Uterus (tissue), 3 donors: ENCODE measurements at regions not wholly inside any gene's neighbourhood (a gene's known extent, or its start where the extent isn't known, plus 50 kb on each side); places are given as distances from the start of the nearest gene placed in this dataset.

ENCODE experiments used
- DNase-seq, 2 donors: peaks; one replicate each; pipeline ENCODE4 v3.0.0-alpha.2; 2019 to 2020
- H3K27ac ChIP-seq, 2 donors: fragments of 200-600 bp; sonication (generic); 1 replicate in 1 of 2; 2 replicates in 1 of 2; pipeline ENCODE4 v1.5.1; 2016 to 2018
- H3K27me3 ChIP-seq, 2 donors: fragments of 200-600 bp; sonication (generic); one replicate each; pipeline ENCODE4 v1.5.1; 2018 to 2019; ENCODE audit warnings: control low read depth in 1 of 2
- H3K36me3 ChIP-seq, 2 donors: fragments of 200-600 bp; sonication (generic); one replicate each; pipeline ENCODE4 v1.5.1; 2019; ENCODE audit warnings: control low read depth in 1 of 2
- H3K4me1 ChIP-seq, 2 donors: fragments of 200-600 bp; sonication (generic); one replicate each; pipeline ENCODE4 v1.5.1; 2018 to 2019; ENCODE audit warnings: control low read depth in 1 of 2
- H3K4me3 ChIP-seq, 2 donors: fragments of 200-600 bp; sonication (generic); 1 replicate in 1 of 2; 2 replicates in 1 of 2; pipeline ENCODE4 v1.5.1; 2018 to 2019; ENCODE audit warnings: mild to moderate bottlenecking in 1 of 2
- H3K9me3 ChIP-seq, 2 donors: fragments of 200-600 bp; sonication (generic); one replicate each; pipeline ENCODE4 v1.5.1; 2019; ENCODE audit warnings: control low read depth in 1 of 2
- POLR2A ChIP-seq, 2 donors: fragments of 450-650 bp; IDR thresholded peaks; one replicate each; pipeline ENCODE4 v1.6.1; 2016; ENCODE audit warnings: antibody characterized with exemption in 2 of 2, mild to moderate bottlenecking in 1 of 2, moderate library complexity in 1 of 2
- intact Hi-C: fragments of 100-400 bp; cut with DNase I; formaldehyde crosslinking; loops from one replicate; pipeline ENCODE4 v1.15.1; 2023; ENCODE audit warnings: low total_unique reads
- TF ChIP-seq, protein P1 (sequence below), 4 experiments: fragments of 200-600 bp in 2 of 4; fragments of 450-650 bp in 2 of 4; sonication (generic) in 2 of 4; IDR thresholded peaks; one replicate each; pipeline ENCODE4 v1.5.1; 2016 to 2019; ENCODE audit warnings: antibody characterized with exemption in 4 of 4, mild to moderate bottlenecking in 2 of 4, moderate library complexity in 1 of 4
- donor health status: DM: yes; HTN: yes; CAD: no.

DNA sequence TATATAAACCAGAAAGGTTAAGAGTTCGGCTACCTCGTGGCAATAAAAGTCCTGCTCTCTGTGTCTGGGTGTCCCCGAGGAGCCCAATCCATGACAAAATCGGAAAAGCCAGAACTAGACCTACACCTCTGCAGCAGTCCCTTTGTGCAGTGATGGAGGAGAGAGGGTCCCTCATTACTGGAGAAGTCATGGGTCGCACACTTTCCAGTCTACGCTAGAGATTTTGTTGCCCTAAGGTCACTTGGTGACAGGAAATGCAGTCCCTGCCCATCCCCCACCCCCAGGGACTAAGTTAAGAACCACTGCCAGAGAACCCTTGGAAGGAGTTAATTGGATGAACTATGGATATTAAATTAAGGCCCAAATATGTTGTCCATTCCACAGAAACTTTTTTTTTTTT is 104.4 kb upstream of the ATF7IP start:
- peaks cover 0 to 3% of the 10 kb centered on the region in 2 donors for H3K4me1 ChIP-seq
- intact Hi-C loops = no loop called here
- peak overlapping the region in 1 of 2 donors; percentile 14 for H3K4me3 ChIP-seq
- TF ChIP-seq POLR2A (IDR thresholded peaks at IDR 0.05) = no peak
- TF ChIP-seq, protein P1, sequence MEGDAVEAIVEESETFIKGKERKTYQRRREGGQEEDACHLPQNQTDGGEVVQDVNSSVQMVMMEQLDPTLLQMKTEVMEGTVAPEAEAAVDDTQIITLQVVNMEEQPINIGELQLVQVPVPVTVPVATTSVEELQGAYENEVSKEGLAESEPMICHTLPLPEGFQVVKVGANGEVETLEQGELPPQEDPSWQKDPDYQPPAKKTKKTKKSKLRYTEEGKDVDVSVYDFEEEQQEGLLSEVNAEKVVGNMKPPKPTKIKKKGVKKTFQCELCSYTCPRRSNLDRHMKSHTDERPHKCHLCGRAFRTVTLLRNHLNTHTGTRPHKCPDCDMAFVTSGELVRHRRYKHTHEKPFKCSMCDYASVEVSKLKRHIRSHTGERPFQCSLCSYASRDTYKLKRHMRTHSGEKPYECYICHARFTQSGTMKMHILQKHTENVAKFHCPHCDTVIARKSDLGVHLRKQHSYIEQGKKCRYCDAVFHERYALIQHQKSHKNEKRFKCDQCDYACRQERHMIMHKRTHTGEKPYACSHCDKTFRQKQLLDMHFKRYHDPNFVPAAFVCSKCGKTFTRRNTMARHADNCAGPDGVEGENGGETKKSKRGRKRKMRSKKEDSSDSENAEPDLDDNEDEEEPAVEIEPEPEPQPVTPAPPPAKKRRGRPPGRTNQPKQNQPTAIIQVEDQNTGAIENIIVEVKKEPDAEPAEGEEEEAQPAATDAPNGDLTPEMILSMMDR (IDR thresholded peaks at IDR 0.05) = no peak
- no peaks in the 10 kb centered on the region for H3K36me3 ChIP-seq
- no peaks in the 10 kb centered on the region for H3K9me3 ChIP-seq
- peak overlapping the region; percentile 85 to 92 for H3K27ac ChIP-seq
- peak; percentile 24 to 30 for DNase-seq
- no peaks in the 10 kb centered on the region for H3K27me3 ChIP-seq

DNA sequence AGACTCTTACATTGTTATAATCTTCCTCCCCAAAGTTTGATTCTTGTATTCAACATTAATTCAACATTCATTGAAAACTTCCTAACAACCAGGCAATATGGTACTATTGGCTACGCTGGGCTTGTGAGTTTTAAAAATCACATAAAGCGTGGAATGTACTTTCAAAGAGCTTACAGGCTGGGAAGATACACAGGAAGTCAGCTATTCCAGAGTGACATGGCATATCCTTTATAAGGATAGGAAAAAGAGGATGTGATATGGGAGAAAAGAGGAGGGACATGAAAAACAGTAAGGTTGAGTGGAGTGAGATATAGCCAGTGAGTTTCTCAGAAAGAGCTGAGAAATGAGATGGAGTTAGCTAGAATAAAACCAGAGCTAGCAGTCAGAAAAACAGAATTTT is 103.6 kb upstream of the ATF7IP start:
- intact Hi-C loops = no loop called here
- no peak for TF ChIP-seq POLR2A (IDR thresholded peaks at IDR 0.05)
- TF ChIP-seq, protein P1 (IDR thresholded peaks at IDR 0.05) = no peak
- Histone ChIP-seq H3K4me3 (no peak overlapping the region), H3K4me1 (no peaks in the 10 kb centered on the region), H3K9me3 (no peaks in the 10 kb centered on the region), H3K27me3 (no peaks in the 10 kb centered on the region), H3K36me3 (no peaks in the 10 kb centered on the region), H3K27ac (peak overlapping the region; percentile 85 to 92)
- no peak for DNase-seq

DNA sequence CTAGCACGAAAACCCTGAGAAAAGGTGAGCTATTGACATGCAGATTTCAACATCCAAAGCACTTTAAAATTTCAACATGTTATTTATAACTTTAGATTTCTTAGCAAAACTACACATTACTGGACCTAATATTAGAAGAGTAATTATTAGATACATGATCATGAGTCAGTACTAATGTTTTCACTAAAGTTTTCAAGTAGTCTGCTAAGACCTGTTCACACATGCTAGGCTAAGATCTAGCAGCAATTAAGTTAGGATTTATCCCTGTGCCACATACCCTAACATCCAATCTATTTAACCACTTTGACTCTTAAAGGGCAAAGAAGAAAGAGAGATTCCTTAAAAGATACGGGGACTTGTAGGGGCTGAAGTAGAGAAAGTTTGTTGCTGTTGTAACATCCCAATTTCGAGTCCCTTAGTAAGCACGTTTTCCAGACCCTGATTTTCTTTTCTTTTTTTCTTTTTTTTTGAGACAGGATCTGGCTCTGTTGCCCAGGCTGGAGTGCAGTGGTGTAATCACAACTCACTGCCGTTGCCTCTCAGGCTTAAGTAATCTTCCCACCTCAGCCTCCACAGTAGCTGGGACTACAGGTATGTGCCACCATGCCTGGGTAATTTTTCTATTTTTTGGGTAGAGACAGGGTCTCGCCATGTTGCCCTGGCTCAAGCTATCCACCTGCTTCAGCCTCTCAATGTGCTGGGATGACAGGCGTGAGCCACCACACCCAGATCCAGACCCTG is 102.5 kb upstream of the ATF7IP start:
- Histone ChIP-seq H3K27ac (no peak overlapping the region), H3K27me3 (no peaks in the 10 kb centered on the region)
- intact Hi-C loops = no loop called here

DNA sequence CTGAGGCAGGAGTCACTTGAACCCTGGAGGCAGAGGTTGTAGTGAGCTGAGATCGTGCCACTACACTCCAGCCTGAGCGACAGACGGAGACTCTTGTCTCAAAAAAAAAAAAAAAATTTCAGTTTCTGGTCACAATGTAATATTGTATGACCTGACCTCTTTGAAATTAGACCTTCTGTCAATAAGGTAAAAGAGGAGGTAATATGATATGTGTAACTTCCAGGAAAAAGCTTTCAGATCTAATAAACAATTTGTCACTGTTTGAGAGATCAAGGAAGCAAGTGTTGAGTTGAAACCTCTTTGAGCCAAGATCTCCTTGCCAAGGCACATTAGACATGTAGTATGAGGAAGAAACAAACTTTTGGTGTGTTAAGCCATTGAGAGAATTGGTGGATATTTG is 101.7 kb upstream of the ATF7IP start:
- Histone ChIP-seq H3K27ac (no peak overlapping the region), H3K9me3 (no peaks in the 10 kb centered on the region), H3K4me1 (no peaks in the 10 kb centered on the region), H3K4me3 (no peak overlapping the region), H3K27me3 (no peaks in the 10 kb centered on the region), H3K36me3 (no peaks in the 10 kb centered on the region)
- intact Hi-C loops = no loop called here
- TF ChIP-seq POLR2A (IDR thresholded peaks at IDR 0.05) = no peak
- TF ChIP-seq, protein P1 (IDR thresholded peaks at IDR 0.05) = no peak
- DNase-seq = no peak

More for the DNA sequence above, 102.5 kb upstream of the ATF7IP start:
- Histone ChIP-seq H3K4me3 (no peak overlapping the region), H3K4me1 (no peaks in the 10 kb centered on the region), H3K9me3 (no peaks in the 10 kb centered on the region), H3K36me3 (no peaks in the 10 kb centered on the region)
- TF ChIP-seq, protein P1 (IDR thresholded peaks at IDR 0.05) = no peak
- TF ChIP-seq POLR2A (IDR thresholded peaks at IDR 0.05) = no peak
- no peak for DNase-seq

DNA sequence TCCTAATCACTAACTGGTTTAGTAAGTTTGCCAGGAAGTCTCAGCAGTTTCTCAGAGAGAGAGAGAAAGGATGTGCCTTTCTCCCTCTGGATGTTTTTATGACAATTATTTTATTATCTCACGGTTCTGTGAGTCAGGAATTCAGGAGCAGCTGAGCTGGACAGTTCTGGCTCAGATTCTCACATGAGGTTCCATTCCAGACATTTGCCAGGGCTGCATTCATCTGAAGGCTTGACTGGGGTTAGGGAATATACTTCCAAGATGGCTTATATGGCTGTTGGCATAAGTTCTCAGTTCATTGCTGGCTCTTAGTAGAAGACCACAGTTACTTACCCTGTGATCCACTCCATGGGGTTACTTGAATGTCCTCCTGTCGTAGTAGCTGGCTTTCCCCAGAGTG is 101.2 kb upstream of the ATF7IP start:
- intact Hi-C loops = no loop called here

More for the DNA sequence above, 101.2 kb upstream of the ATF7IP start:
- no peaks in the 10 kb centered on the region for H3K4me1 ChIP-seq
- no peak overlapping the region for H3K4me3 ChIP-seq
- H3K27ac ChIP-seq = no peak overlapping the region
- H3K36me3 ChIP-seq = no peaks in the 10 kb centered on the region
- no peaks in the 10 kb centered on the region for H3K9me3 ChIP-seq
- no peak for DNase-seq
- no peak for TF ChIP-seq POLR2A (IDR thresholded peaks at IDR 0.05)
- TF ChIP-seq, protein P1 (IDR thresholded peaks at IDR 0.05) = no peak
- no peaks in the 10 kb centered on the region for H3K27me3 ChIP-seq
